PC-9 (cell line): ENCODE measurements at regions not wholly inside any gene's neighbourhood (a gene's known extent, or its start where the extent isn't known, plus 50 kb on each side); places are given as distances from the start of the nearest gene placed in this dataset.

Experiments used
- BruUV-seq: library from RNA; stranded (reverse); fragments of 400-500 nt; replicated peaks from 2 replicates; lab custom pipeline; 2021; lab: Mats Ljungman, UMichigan
- CTCF ChIA-PET: fragments of 300-600 bp; sonication (Branson Sonifier 250); formaldehyde crosslinking; loops from one replicate; lab custom pipeline; 2022; ENCODE audit warnings: antibody characterized with exemption; lab: Charles Lee
- POLR2A ChIA-PET: fragments of 300-600 bp; sonication (Branson Sonifier 250); formaldehyde crosslinking; loops from one replicate; lab custom pipeline; 2022; ENCODE audit warnings: antibody characterized with exemption; ENCODE audit not compliant: unreplicated experiment; lab: Charles Lee
- DNase-seq, 2 experiments: peaks; one replicate each; pipeline versions ENCODE4 v3.0.0 to v3.0.0-alpha.2; 2015 to 2022; ENCODE audit warnings: mixed read lengths in 1 of 2
- H2AFZ ChIP-seq: fragments of 200-600 bp; sonication (generic); 2 replicates; pipeline ENCODE4 v1.8.1; 2017; ENCODE audit warnings: antibody characterized with exemption
- H3F3A ChIP-seq: fragments of 200-600 bp; sonication (generic); 2 replicates; pipeline ENCODE4 v1.8.1; 2017; ENCODE audit warnings: antibody characterized with exemption, mild to moderate bottlenecking, low read depth; ENCODE audit not compliant: insufficient read depth
- H3K27ac ChIP-seq: fragments of 200-600 bp; sonication (generic); 2 replicates; pipeline ENCODE4 v1.6.1; 2016; ENCODE audit warnings: mixed run types
- H3K27me3 ChIP-seq: fragments of 200-600 bp; sonication (generic); 2 replicates; pipeline ENCODE4 v1.6.1; 2016; ENCODE audit warnings: low read depth, mixed run types; ENCODE audit not compliant: insufficient read depth
- H3K36me3 ChIP-seq: fragments of 200-600 bp; sonication (generic); 2 replicates; pipeline ENCODE4 v1.6.1; 2016; ENCODE audit warnings: low read depth, mixed run types
- H3K4me1 ChIP-seq: fragments of 200-600 bp; sonication (generic); replicated peaks from 2 replicates; pipeline ENCODE4 v1.6.1; 2016; ENCODE audit warnings: mixed run types; ENCODE audit not compliant: insufficient read depth
- H3K4me2 ChIP-seq: fragments of 200-600 bp; sonication (generic); 2 replicates; pipeline ENCODE4 v1.6.1; 2017; ENCODE audit warnings: mixed run types
- H3K4me3 ChIP-seq: fragments of 200-600 bp; sonication (generic); 2 replicates; pipeline ENCODE4 v1.6.1; 2016; ENCODE audit warnings: mixed run types
- H3K79me2 ChIP-seq: fragments of 200-600 bp; sonication (generic); 2 replicates; pipeline ENCODE4 v1.6.1; 2017; ENCODE audit warnings: low read depth, mixed run types
- H3K9me2 ChIP-seq: fragments of 200-600 bp; sonication (generic); 2 replicates; pipeline ENCODE4 v1.8.1; 2017; ENCODE audit warnings: mild to moderate bottlenecking; ENCODE audit not compliant: insufficient read depth
- H3K9me3 ChIP-seq: fragments of 200-600 bp; sonication (generic); 2 replicates; pipeline ENCODE4 v1.8.1; 2016; ENCODE audit warnings: low read depth; ENCODE audit not compliant: insufficient read depth
- H4K20me1 ChIP-seq: fragments of 200-600 bp; sonication (generic); 2 replicates; pipeline ENCODE4 v1.8.1; 2017; ENCODE audit not compliant: insufficient read depth
- EZH2 ChIP-seq: fragments of 200-600 bp; sonication (generic); IDR thresholded peaks from 2 replicates; pipeline ENCODE4 v1.8.0; 2017; ENCODE audit warnings: antibody characterized with exemption, low read depth
- intact Hi-C: fragments of 100-400 bp; cut with micrococcal nuclease; formaldehyde crosslinking; loops from one replicate; pipeline ENCODE4 v1.10.0; 2022; ENCODE audit not compliant: unreplicated experiment
- TF ChIP-seq, protein P1 (sequence below): fragments of 200-600 bp; sonication (generic); conservative IDR thresholded peaks from 2 replicates; pipeline ENCODE4 v1.6.1; 2017; ENCODE audit warnings: mixed run types, antibody characterized with exemption, mild to moderate bottlenecking, moderate library complexity

- H3K36me3 ChIP-seq: no peaks in the 10 kb centered on the region
- no peak overlapping the region for H3K27ac ChIP-seq
- BruUV-seq: no TSS peak
- no peaks in the 10 kb centered on the region for H3K9me2 ChIP-seq
- no peaks in the 10 kb centered on the region for H3K27me3 ChIP-seq
- no peak overlapping the region for H3K4me3 ChIP-seq
- intact Hi-C loops: no loop called here
- H3F3A ChIP-seq: no peaks in the 10 kb centered on the region
- H3K4me1 ChIP-seq: no peaks in the 10 kb centered on the region
- POLR2A ChIA-PET: no interaction called here
- H3K4me2 ChIP-seq: no peak overlapping the region
- no peaks in the 10 kb centered on the region for H4K20me1 ChIP-seq
- DNase-seq: no peak
- CTCF ChIA-PET: no interaction called here
- no peaks in the 10 kb centered on the region for H3K9me3 ChIP-seq
- TF ChIP-seq EZH2: no peak
- TF ChIP-seq, protein P1, sequence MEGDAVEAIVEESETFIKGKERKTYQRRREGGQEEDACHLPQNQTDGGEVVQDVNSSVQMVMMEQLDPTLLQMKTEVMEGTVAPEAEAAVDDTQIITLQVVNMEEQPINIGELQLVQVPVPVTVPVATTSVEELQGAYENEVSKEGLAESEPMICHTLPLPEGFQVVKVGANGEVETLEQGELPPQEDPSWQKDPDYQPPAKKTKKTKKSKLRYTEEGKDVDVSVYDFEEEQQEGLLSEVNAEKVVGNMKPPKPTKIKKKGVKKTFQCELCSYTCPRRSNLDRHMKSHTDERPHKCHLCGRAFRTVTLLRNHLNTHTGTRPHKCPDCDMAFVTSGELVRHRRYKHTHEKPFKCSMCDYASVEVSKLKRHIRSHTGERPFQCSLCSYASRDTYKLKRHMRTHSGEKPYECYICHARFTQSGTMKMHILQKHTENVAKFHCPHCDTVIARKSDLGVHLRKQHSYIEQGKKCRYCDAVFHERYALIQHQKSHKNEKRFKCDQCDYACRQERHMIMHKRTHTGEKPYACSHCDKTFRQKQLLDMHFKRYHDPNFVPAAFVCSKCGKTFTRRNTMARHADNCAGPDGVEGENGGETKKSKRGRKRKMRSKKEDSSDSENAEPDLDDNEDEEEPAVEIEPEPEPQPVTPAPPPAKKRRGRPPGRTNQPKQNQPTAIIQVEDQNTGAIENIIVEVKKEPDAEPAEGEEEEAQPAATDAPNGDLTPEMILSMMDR: no peak
- no peak overlapping the region for H2AFZ ChIP-seq
- no peaks in the 10 kb centered on the region for H3K79me2 ChIP-seq
Measured at GRCh38 chr15:47244361-47244760, 472.9 kb upstream of the SEMA6D start.

DNA sequence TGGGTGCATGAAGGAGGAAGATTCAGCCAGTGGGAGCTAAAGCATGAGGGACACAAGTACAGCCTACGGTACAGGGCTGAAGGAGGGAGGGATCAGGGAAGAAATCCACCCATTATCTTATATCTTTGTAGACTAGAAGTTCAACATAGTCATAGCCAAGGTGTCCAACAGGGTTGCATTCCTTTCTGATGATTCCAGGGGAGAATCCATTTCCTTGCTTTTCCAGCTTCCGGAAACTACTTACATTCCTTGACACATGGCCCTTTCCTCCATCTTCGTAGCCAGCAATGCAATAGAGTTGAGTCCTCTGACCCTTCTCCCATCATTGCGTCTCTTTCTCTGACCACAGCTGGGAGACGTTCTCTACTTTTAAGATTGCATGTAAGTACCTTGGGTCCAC is 471.0 kb upstream of the SEMA6D start:
- no peak for DNase-seq
- intact Hi-C loops: no loop called here
- no TSS peak for BruUV-seq

DNA sequence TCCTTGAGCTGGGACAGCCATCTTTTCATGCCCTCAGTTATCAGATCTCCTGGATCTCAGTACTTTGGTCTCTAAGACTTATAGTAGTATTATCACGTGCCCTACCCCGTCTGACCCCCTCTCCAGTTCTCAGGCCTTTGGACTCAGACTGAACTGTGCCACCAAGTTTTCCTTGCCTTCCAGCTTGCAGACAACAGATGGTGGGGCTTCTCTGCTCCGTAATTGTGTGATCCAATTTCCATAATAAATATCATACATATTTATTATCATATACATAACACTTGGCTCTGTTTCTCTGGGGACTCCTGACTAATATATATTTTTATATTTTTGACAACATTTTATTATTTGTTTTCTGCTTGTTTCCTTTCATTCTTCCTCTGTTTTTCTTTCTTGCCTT is 458.8 kb upstream of the SEMA6D start:
- ChIA-PET CTCF (no interaction called here), POLR2A (no interaction called here)
- Histone ChIP-seq H3K79me2 (no peaks in the 10 kb centered on the region), H3K4me3 (no peak overlapping the region), H3K9me3 (no peaks in the 10 kb centered on the region), H4K20me1 (no peaks in the 10 kb centered on the region), H3K36me3 (no peaks in the 10 kb centered on the region), H3K9me2 (no peaks in the 10 kb centered on the region), H3K27me3 (no peaks in the 10 kb centered on the region), H3K4me2 (no peak overlapping the region), H3F3A (no peaks in the 10 kb centered on the region), H2AFZ (no peak overlapping the region), H3K4me1 (no peaks in the 10 kb centered on the region), H3K27ac (no peak overlapping the region)
- TF ChIP-seq, protein P1: no peak
- TF ChIP-seq EZH2: no peak
- DNase-seq: no peak
- intact Hi-C loops: no loop called here
- no TSS peak for BruUV-seq

More for the DNA sequence above, 471.0 kb upstream of the SEMA6D start:
- POLR2A ChIA-PET: no interaction called here
- no peaks in the 10 kb centered on the region for H3K36me3 ChIP-seq
- no peak overlapping the region for H3K27ac ChIP-seq
- H4K20me1 ChIP-seq: no peaks in the 10 kb centered on the region
- CTCF ChIA-PET: no interaction called here
- H3K9me3 ChIP-seq: no peaks in the 10 kb centered on the region
- no peak overlapping the region for H2AFZ ChIP-seq
- no peaks in the 10 kb centered on the region for H3K4me1 ChIP-seq
- no peaks in the 10 kb centered on the region for H3K27me3 ChIP-seq
- H3F3A ChIP-seq: no peaks in the 10 kb centered on the region
- H3K4me3 ChIP-seq: no peak overlapping the region
- no peak for TF ChIP-seq EZH2
- TF ChIP-seq, protein P1: no peak
- H3K79me2 ChIP-seq: no peaks in the 10 kb centered on the region
- no peaks in the 10 kb centered on the region for H3K9me2 ChIP-seq
- no peak overlapping the region for H3K4me2 ChIP-seq
